Uterus (tissue), 2 donors: ENCODE measurements at regions not wholly inside any gene's neighbourhood (a gene's known extent, or its start where the extent isn't known, plus 50 kb on each side); places are given as distances from the start of the nearest gene placed in this dataset.

Source experiments
- CTCF ChIP-seq, 4 experiments: fragments of 200-600 bp in 2 of 4; fragments of 450-650 bp in 2 of 4; sonication (generic) in 2 of 4; IDR thresholded peaks; one replicate each; pipeline ENCODE4 v1.5.1; 2016 to 2019; ENCODE audit warnings: antibody characterized with exemption in 4 of 4, mild to moderate bottlenecking in 2 of 4, moderate library complexity in 1 of 4
- POLR2A ChIP-seq, 2 donors: fragments of 450-650 bp; IDR thresholded peaks; one replicate each; pipeline ENCODE4 v1.6.1; 2016; ENCODE audit warnings: antibody characterized with exemption in 2 of 2, mild to moderate bottlenecking in 1 of 2, moderate library complexity in 1 of 2

GRCh38 chr10:35933491-35933890 lies 291.4 kb upstream of the FZD8 start:
- TF ChIP-seq POLR2A (IDR thresholded peaks at IDR 0.05) = no peak
- TF ChIP-seq CTCF (IDR thresholded peaks at IDR 0.05) = no peak
